Neural cell (in vitro differentiated cells): ENCODE measurements at regions not wholly inside any gene's neighbourhood (a gene's known extent, or its start where the extent isn't known, plus 50 kb on each side); places are given as distances from the start of the nearest gene placed in this dataset.

Source experiments
- H2AFZ ChIP-seq: fragments of 200-600, 300-800 bp; sonication (generic), shearing (Covaris generic); 2 replicates; pipeline ENCODE4 v1.6.0; 2014; ENCODE audit warnings: low read depth, mild to moderate bottlenecking, antibody characterized with exemption, low read length, moderate library complexity
- H3F3A ChIP-seq: fragments of 200-600 bp; shearing (Covaris generic); 2 replicates; pipeline ENCODE4 v1.6.1; 2016; ENCODE audit warnings: mild to moderate bottlenecking, moderate library complexity, mixed read lengths, antibody characterized with exemption, low read length; ENCODE audit not compliant: insufficient read depth, poor library complexity, severe bottlenecking
- H3K27ac ChIP-seq: fragments of 200-600, 300-800 bp; sonication (generic), shearing (Covaris generic); 2 replicates; pipeline ENCODE4 v1.5.1; 2014; ENCODE audit warnings: mild to moderate bottlenecking, low read length, moderate library complexity
- H3K27me3 ChIP-seq: fragments of 300-800, 200-600 bp; sonication (generic), shearing (Covaris generic); 2 replicates; pipeline ENCODE4 v1.6.0; 2014; ENCODE audit warnings: mild to moderate bottlenecking, low read depth, low read length, moderate library complexity; ENCODE audit not compliant: insufficient read depth
- H3K36me3 ChIP-seq: fragments of 300-800, 200-600 bp; sonication (generic), shearing (Covaris generic); 2 replicates; pipeline ENCODE4 v1.5.1; 2014; ENCODE audit warnings: mild to moderate bottlenecking, antibody characterized with exemption, low read length, moderate library complexity; ENCODE audit not compliant: insufficient read depth
- H3K4me2 ChIP-seq: fragments of 300-800, 200-600 bp; sonication (generic), shearing (Covaris generic); 2 replicates; pipeline ENCODE4 v1.6.0; 2014; ENCODE audit warnings: mild to moderate bottlenecking, low read length
- H3K4me3 ChIP-seq: fragments of 300-800, 200-600 bp; sonication (generic), shearing (Covaris generic); 2 replicates; pipeline ENCODE4 v1.5.1; 2014; ENCODE audit warnings: mild to moderate bottlenecking, low read length, moderate library complexity
- H3K79me2 ChIP-seq: fragments of 200-600 bp; shearing (Covaris generic); replicated peaks from 2 replicates; pipeline ENCODE4 v1.6.0; 2014; ENCODE audit warnings: mild to moderate bottlenecking, low read length, moderate library complexity; ENCODE audit not compliant: insufficient read depth
- H3K9ac ChIP-seq: fragments of 300-800, 200-600 bp; sonication (generic), shearing (Covaris generic); 2 replicates; pipeline ENCODE4 v1.6.1; 2016; ENCODE audit warnings: mild to moderate bottlenecking, low read length, mixed read lengths
- H3K9me2 ChIP-seq: fragments of 200-600 bp; shearing (Covaris generic); 2 replicates; pipeline ENCODE4 v1.6.1; 2016; ENCODE audit warnings: mild to moderate bottlenecking, low read length, mixed read lengths; ENCODE audit not compliant: insufficient read depth
- H3K9me3 ChIP-seq: fragments of 200-600, 300-800 bp; sonication (generic), shearing (Covaris generic); 2 replicates; pipeline ENCODE4 v1.6.1; 2016; ENCODE audit warnings: mild to moderate bottlenecking, mixed run types, low read length, moderate library complexity, mixed read lengths
- H4K20me1 ChIP-seq: fragments of 200-600 bp; shearing (Covaris generic); 2 replicates; pipeline ENCODE4 v1.6.1; 2016; ENCODE audit warnings: mild to moderate bottlenecking, mixed run types; ENCODE audit not compliant: insufficient read depth
- EP300 ChIP-seq: fragments of 450-650 bp; conservative IDR thresholded peaks from 2 replicates; pipeline ENCODE4 v1.6.1; 2014; ENCODE audit warnings: antibody characterized with exemption, mild to moderate bottlenecking, moderate library complexity; ENCODE audit not compliant: poor library complexity, severe bottlenecking
- EZH2 ChIP-seq: fragments of 200-600, 300-800 bp; shearing (Covaris generic), sonication (generic); IDR thresholded peaks from 2 replicates; pipeline ENCODE4 v1.6.1; 2014; ENCODE audit warnings: antibody characterized with exemption, low read length, borderline replicate concordance, mild to moderate bottlenecking; ENCODE audit not compliant: insufficient read depth, poor library complexity, severe bottlenecking
- MXI1 ChIP-seq: fragments of 450-650 bp; conservative IDR thresholded peaks from 2 replicates; pipeline ENCODE4 v1.6.1; 2014; ENCODE audit warnings: antibody characterized with exemption, mild to moderate bottlenecking; ENCODE audit not compliant: poor library complexity, severe bottlenecking
- POLR2AphosphoS5 ChIP-seq: IDR thresholded peaks from 2 replicates; pipeline ENCODE4 v1.6.1; 2012
- RAD21 ChIP-seq: fragments of 450-650 bp; conservative IDR thresholded peaks from 2 replicates; pipeline ENCODE4 v1.6.1; 2014; ENCODE audit warnings: antibody characterized with exemption, mild to moderate bottlenecking, moderate library complexity
- SMC3 ChIP-seq: fragments of 450-650 bp; conservative IDR thresholded peaks from 2 replicates; pipeline ENCODE4 v1.6.1; 2014; ENCODE audit warnings: antibody characterized with exemption, mild to moderate bottlenecking, moderate library complexity; ENCODE audit not compliant: poor library complexity
- TAF1 ChIP-seq: IDR thresholded peaks from 2 replicates; pipeline ENCODE4 v1.6.1; 2012; ENCODE audit warnings: low read depth
- TF ChIP-seq, protein P1 (sequence below): fragments of 450-650 bp; IDR thresholded peaks from 2 replicates; pipeline ENCODE4 v1.5.1; 2014; ENCODE audit warnings: antibody characterized with exemption, mild to moderate bottlenecking, moderate library complexity; ENCODE audit not compliant: poor library complexity, severe bottlenecking
- TF ChIP-seq, protein P2 (sequence below): IDR thresholded peaks from 2 replicates; pipeline ENCODE4 v1.6.1; 2012; ENCODE audit warnings: borderline replicate concordance

GRCh38 chr18:27582760-27583412, 397.8 kb upstream of the CHST9 start:
- H3K9me3 ChIP-seq = no peaks in the 10 kb centered on the region
- H3K36me3 ChIP-seq = no peaks in the 10 kb centered on the region
- H3K27me3 ChIP-seq = no peaks in the 10 kb centered on the region
- no peaks in the 10 kb centered on the region for H3K9me2 ChIP-seq
- TF ChIP-seq TAF1 = no peak
- TF ChIP-seq, protein P1, sequence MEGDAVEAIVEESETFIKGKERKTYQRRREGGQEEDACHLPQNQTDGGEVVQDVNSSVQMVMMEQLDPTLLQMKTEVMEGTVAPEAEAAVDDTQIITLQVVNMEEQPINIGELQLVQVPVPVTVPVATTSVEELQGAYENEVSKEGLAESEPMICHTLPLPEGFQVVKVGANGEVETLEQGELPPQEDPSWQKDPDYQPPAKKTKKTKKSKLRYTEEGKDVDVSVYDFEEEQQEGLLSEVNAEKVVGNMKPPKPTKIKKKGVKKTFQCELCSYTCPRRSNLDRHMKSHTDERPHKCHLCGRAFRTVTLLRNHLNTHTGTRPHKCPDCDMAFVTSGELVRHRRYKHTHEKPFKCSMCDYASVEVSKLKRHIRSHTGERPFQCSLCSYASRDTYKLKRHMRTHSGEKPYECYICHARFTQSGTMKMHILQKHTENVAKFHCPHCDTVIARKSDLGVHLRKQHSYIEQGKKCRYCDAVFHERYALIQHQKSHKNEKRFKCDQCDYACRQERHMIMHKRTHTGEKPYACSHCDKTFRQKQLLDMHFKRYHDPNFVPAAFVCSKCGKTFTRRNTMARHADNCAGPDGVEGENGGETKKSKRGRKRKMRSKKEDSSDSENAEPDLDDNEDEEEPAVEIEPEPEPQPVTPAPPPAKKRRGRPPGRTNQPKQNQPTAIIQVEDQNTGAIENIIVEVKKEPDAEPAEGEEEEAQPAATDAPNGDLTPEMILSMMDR = no peak
- TF ChIP-seq, protein P2, sequence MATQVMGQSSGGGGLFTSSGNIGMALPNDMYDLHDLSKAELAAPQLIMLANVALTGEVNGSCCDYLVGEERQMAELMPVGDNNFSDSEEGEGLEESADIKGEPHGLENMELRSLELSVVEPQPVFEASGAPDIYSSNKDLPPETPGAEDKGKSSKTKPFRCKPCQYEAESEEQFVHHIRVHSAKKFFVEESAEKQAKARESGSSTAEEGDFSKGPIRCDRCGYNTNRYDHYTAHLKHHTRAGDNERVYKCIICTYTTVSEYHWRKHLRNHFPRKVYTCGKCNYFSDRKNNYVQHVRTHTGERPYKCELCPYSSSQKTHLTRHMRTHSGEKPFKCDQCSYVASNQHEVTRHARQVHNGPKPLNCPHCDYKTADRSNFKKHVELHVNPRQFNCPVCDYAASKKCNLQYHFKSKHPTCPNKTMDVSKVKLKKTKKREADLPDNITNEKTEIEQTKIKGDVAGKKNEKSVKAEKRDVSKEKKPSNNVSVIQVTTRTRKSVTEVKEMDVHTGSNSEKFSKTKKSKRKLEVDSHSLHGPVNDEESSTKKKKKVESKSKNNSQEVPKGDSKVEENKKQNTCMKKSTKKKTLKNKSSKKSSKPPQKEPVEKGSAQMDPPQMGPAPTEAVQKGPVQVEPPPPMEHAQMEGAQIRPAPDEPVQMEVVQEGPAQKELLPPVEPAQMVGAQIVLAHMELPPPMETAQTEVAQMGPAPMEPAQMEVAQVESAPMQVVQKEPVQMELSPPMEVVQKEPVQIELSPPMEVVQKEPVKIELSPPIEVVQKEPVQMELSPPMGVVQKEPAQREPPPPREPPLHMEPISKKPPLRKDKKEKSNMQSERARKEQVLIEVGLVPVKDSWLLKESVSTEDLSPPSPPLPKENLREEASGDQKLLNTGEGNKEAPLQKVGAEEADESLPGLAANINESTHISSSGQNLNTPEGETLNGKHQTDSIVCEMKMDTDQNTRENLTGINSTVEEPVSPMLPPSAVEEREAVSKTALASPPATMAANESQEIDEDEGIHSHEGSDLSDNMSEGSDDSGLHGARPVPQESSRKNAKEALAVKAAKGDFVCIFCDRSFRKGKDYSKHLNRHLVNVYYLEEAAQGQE = no peak
- no peak for TF ChIP-seq RAD21
- TF ChIP-seq EZH2 = no peak
- no peak for TF ChIP-seq EP300
- H3K4me2 ChIP-seq = no peak overlapping the region
- H3K9ac ChIP-seq = no peak overlapping the region
- H4K20me1 ChIP-seq = no peaks in the 10 kb centered on the region
- H3K4me3 ChIP-seq = no peak overlapping the region
- H3K79me2 ChIP-seq = no peaks in the 10 kb centered on the region
- no peaks in the 10 kb centered on the region for H3F3A ChIP-seq
- no peak overlapping the region for H2AFZ ChIP-seq
- no peak overlapping the region for H3K27ac ChIP-seq

DNA sequence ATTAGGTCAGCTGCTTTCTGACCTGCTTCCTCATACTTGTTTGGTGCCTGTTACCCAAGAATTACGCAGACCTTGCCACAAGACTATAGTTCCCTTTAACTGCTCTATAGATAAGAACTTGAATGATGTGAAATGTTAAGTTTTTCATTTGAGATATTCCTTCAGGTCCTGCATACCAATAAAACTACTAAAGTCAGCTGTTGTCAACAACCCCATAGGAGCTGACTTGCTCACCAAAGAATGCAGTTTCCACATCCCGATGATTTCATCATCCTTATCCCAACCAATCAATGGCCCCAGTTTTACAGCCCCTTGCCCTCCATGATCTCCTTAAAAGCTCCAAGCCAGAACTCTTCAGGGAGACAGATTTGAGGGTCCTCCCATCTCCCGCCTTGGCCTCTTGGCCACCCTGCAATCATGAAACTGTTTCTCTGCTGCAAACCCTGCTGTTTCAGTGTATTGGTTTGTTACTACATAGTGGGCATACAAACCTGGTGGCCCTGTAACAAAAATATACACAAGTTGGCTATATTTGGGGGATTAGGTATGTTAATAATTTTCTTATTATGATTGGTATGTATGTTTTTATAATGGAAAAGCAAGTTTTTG, 396.3 kb upstream of the CHST9 start:
- H3K4me3 ChIP-seq = no peak overlapping the region
- no peak for TF ChIP-seq MXI1
- TF ChIP-seq, protein P1 = no peak
- TF ChIP-seq, protein P2 = no peak
- TF ChIP-seq POLR2AphosphoS5 = no peak
- no peak for TF ChIP-seq EP300
- TF ChIP-seq RAD21 = no peak
- TF ChIP-seq SMC3 = no peak
- no peak for TF ChIP-seq EZH2
- no peak for TF ChIP-seq TAF1
- H3K79me2 ChIP-seq = no peaks in the 10 kb centered on the region
- no peak overlapping the region for H3K27ac ChIP-seq
- H2AFZ ChIP-seq = no peak overlapping the region
- H3K4me2 ChIP-seq = no peak overlapping the region
- H3K9ac ChIP-seq = no peak overlapping the region
- H3K27me3 ChIP-seq = no peaks in the 10 kb centered on the region
- no peaks in the 10 kb centered on the region for H4K20me1 ChIP-seq
- no peaks in the 10 kb centered on the region for H3K36me3 ChIP-seq
- H3F3A ChIP-seq = no peaks in the 10 kb centered on the region
- H3K9me3 ChIP-seq = no peaks in the 10 kb centered on the region
- no peaks in the 10 kb centered on the region for H3K9me2 ChIP-seq
